Skin epidermis (tissue), 12 donors: ENCODE measurements at regions not wholly inside any gene's neighbourhood (a gene's known extent, or its start where the extent isn't known, plus 50 kb on each side); places are given as distances from the start of the nearest gene placed in this dataset.
"Not testable (repeated sequence)": the region's sequence is repeated elsewhere in the genome, so short reads cannot be mapped to it uniquely, and the experiment has no call there.

Experiments used
- H3K27ac ChIP-seq, 21 experiments: fragments of 200-600 bp; sonication (generic) in 11 of 21; one replicate each; pipeline ENCODE4 v1.5.0; 2020; ENCODE audit warnings: mild to moderate bottlenecking in 3 of 21, inconsistent platforms in 2 of 21, moderate library complexity in 2 of 21
- H3K4me3 ChIP-seq, 7 experiments: fragments of 200-600 bp; sonication (generic) in 2 of 7; one replicate each; pipeline ENCODE4 v1.5.0; 2020; ENCODE audit warnings: inconsistent platforms in 2 of 7, mild to moderate bottlenecking in 2 of 7, moderate library complexity in 1 of 7

GRCh38 chr13:76335463-76335862, 550.7 kb downstream of the KCTD12 start:
- H3K27ac ChIP-seq = no peak overlapping the region
- H3K4me3 ChIP-seq = no peak overlapping the region

- H3K27ac ChIP-seq = no peak overlapping the region
- no peak overlapping the region for H3K4me3 ChIP-seq
Observed at GRCh38 chr13:76331943-76332712, 554.1 kb downstream of the KCTD12 start.

- H3K27ac ChIP-seq = no peak overlapping the region
- H3K4me3 ChIP-seq = no peak overlapping the region
Observed at GRCh38 chr13:76330761-76331160, 555.4 kb downstream of the KCTD12 start.

- no peak overlapping the region for H3K27ac ChIP-seq
- H3K4me3 ChIP-seq = no peak overlapping the region
Observed at GRCh38 chr13:76329866-76330580, 556.2 kb downstream of the KCTD12 start.

GRCh38 chr13:76329004-76329403, 557.2 kb downstream of the KCTD12 start:
- Histone ChIP-seq H3K4me3 (no peak overlapping the region), H3K27ac (no peak overlapping the region)

GRCh38 chr13:76326343-76326742, 559.9 kb downstream of the KCTD12 start:
- H3K4me3 ChIP-seq = no peak overlapping the region
- no peak overlapping the region for H3K27ac ChIP-seq

- Histone ChIP-seq H3K27ac (no peak overlapping the region), H3K4me3 (no peak overlapping the region)
Observed at GRCh38 chr13:76319921-76320320, 566.3 kb downstream of the KCTD12 start.

GRCh38 chr13:76316998-76317527, 569.1 kb downstream of the KCTD12 start:
- no peak overlapping the region for H3K4me3 ChIP-seq
- no peak overlapping the region for H3K27ac ChIP-seq

- no peak overlapping the region for H3K4me3 ChIP-seq
- H3K27ac ChIP-seq = no peak overlapping the region
Observed at GRCh38 chr13:76314495-76314894, 571.7 kb downstream of the KCTD12 start.

GRCh38 chr13:76307142-76307541, 579.1 kb downstream of the KCTD12 start:
- no peak overlapping the region for H3K27ac ChIP-seq
- no peak overlapping the region for H3K4me3 ChIP-seq

GRCh38 chr13:76300688-76301087, 585.5 kb downstream of the KCTD12 start:
- Histone ChIP-seq H3K27ac (no peak overlapping the region), H3K4me3 (no peak overlapping the region)

- Histone ChIP-seq H3K27ac (no peak overlapping the region), H3K4me3 (no peak overlapping the region)
Observed at GRCh38 chr13:76297331-76297730, 588.9 kb downstream of the KCTD12 start.

- Histone ChIP-seq H3K27ac (no peak overlapping the region), H3K4me3 (no peak overlapping the region)
Observed at GRCh38 chr13:76296751-76297150, 589.5 kb downstream of the KCTD12 start.

GRCh38 chr13:76295020-76295419, 591.2 kb downstream of the KCTD12 start:
- not testable (repeated sequence) for H3K27ac ChIP-seq, H3K4me3 ChIP-seq

- Histone ChIP-seq H3K27ac (peak overlapping the region in 1 of 21 experiments; percentile 5), H3K4me3 (no peak overlapping the region)
Observed at GRCh38 chr13:76293751-76294150, 592.5 kb downstream of the KCTD12 start.

- Histone ChIP-seq H3K27ac (peak overlapping the region in 1 of 21 experiments; percentile 5), H3K4me3 (no peak overlapping the region)
Observed at GRCh38 chr13:76293346-76293745, 592.9 kb downstream of the KCTD12 start.

GRCh38 chr13:76292726-76293125, 593.5 kb downstream of the KCTD12 start:
- H3K27ac ChIP-seq = no peak overlapping the region
- no peak overlapping the region for H3K4me3 ChIP-seq

- Histone ChIP-seq H3K27ac (no peak overlapping the region), H3K4me3 (no peak overlapping the region)
Observed at GRCh38 chr13:76292031-76292430, 594.2 kb downstream of the KCTD12 start.

GRCh38 chr13:76289558-76289957, 596.6 kb downstream of the KCTD12 start:
- Histone ChIP-seq H3K4me3 (no peak overlapping the region), H3K27ac (no peak overlapping the region)

- H3K4me3 ChIP-seq = no peak overlapping the region
- H3K27ac ChIP-seq = peak overlapping the region in 4 of 21 experiments; percentile 2 to 67 (median 26)
Observed at GRCh38 chr13:76286178-76286577, 600.0 kb downstream of the KCTD12 start.

GRCh38 chr13:76285463-76285862, 600.7 kb downstream of the KCTD12 start:
- peak overlapping the region in 6 of 21 experiments; percentile 0 to 67 (median 26) for H3K27ac ChIP-seq
- H3K4me3 ChIP-seq = no peak overlapping the region
